ENCODE measurements at regions not wholly inside any gene's neighbourhood (a gene's known extent, or its start where the extent isn't known, plus 50 kb on each side); places are given as distances from the start of the nearest gene placed in this dataset.

DNA sequence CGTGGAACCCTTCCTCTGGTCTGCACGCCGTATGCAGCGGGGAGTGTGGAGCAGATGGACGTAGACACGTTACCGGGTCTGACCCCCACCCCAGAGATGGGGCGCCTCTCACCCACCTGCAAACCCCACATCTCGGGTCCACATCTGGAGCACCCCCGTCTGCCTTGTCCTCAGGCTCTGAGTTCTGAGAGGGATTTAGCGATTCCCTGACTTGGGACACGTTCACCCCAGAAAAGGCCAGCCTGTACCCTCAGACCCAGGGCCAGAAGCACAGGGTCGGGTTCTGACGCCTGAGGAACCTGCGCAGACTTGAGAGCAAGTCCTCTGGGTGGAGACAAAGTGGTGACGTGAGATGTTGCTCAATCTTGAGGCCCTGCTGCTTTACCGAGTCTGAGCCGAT lies 1138.5 kb downstream of the BRD1 start:
- Histone ChIP-seq H3K79me2 (ENCODE audit: control insufficient read depth, low read length) (no peaks in the 10 kb centered on the region), H4K20me1 (ENCODE audit: control insufficient read depth, insufficient read depth, low read depth, low read length) (no peaks in the 10 kb centered on the region), H3K27me3 (ENCODE audit: control insufficient read depth, low read length) (no peaks in the 10 kb centered on the region), H3F3A (ENCODE audit: control insufficient read depth, insufficient read depth) (no peaks in the 10 kb centered on the region), H3K36me3 (ENCODE audit: control insufficient read depth, low read length) (no peaks in the 10 kb centered on the region), H3K4me3 (ENCODE audit: low read length) (no peak overlapping the region), H3K4me2 (ENCODE audit: low read length) (no peak overlapping the region), H3K9me2 (replicated peaks; ENCODE audit: control insufficient read depth, low read length) (no peaks in the 10 kb centered on the region), H3K27ac (ENCODE audit: low read depth, low read length) (no peak overlapping the region), H3K4me1 (ENCODE audit: control insufficient read depth, low read length) (no peaks in the 10 kb centered on the region), H3K9me3 (ENCODE audit: control insufficient read depth, insufficient read depth, low read length) (no peaks in the 10 kb centered on the region)
- TF ChIP-seq, protein P1, sequence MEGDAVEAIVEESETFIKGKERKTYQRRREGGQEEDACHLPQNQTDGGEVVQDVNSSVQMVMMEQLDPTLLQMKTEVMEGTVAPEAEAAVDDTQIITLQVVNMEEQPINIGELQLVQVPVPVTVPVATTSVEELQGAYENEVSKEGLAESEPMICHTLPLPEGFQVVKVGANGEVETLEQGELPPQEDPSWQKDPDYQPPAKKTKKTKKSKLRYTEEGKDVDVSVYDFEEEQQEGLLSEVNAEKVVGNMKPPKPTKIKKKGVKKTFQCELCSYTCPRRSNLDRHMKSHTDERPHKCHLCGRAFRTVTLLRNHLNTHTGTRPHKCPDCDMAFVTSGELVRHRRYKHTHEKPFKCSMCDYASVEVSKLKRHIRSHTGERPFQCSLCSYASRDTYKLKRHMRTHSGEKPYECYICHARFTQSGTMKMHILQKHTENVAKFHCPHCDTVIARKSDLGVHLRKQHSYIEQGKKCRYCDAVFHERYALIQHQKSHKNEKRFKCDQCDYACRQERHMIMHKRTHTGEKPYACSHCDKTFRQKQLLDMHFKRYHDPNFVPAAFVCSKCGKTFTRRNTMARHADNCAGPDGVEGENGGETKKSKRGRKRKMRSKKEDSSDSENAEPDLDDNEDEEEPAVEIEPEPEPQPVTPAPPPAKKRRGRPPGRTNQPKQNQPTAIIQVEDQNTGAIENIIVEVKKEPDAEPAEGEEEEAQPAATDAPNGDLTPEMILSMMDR (IDR thresholded peaks at IDR 0.05; ENCODE audit: low read depth, low read length, poor library complexity, severe bottlenecking), result no peak
- TF ChIP-seq EZH2phosphoT487 (IDR thresholded peaks at IDR 0.05; ENCODE audit: borderline replicate concordance, low read length), result no peak

DNA sequence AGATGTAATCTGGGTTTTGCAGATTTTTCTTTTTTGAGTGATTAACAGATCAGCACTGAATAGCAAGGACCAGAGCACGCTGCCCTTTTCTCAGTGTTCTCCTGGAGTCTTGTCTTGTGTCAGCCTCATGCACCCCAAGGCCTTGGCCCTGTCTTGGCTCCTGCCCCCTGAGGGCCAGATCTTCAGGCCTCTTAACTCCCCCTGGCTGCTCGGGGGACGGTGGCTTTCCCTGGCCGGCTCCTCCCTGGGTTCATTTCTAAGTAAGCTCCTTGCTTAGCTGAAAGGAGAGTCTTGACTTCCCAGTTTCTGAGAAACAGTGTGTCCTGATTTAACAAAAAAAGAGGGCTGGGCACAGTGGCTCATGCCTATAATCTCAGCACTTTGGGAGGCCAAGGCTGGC lies 1139.3 kb downstream of the BRD1 start:
- no peak overlapping the region for H3K27ac ChIP-seq (ENCODE audit: low read depth, low read length)
- no peaks in the 10 kb centered on the region for H3F3A ChIP-seq (ENCODE audit: control insufficient read depth, insufficient read depth)
- no peaks in the 10 kb centered on the region for H3K4me1 ChIP-seq (ENCODE audit: control insufficient read depth, low read length)
- no peak for TF ChIP-seq EZH2phosphoT487 (IDR thresholded peaks at IDR 0.05; ENCODE audit: borderline replicate concordance, low read length)
- TF ChIP-seq, protein P1 (IDR thresholded peaks at IDR 0.05; ENCODE audit: low read depth, low read length, poor library complexity, severe bottlenecking), result no peak
- H3K36me3 ChIP-seq (ENCODE audit: control insufficient read depth, low read length), result no peaks in the 10 kb centered on the region
- H3K4me3 ChIP-seq (ENCODE audit: low read length), result no peak overlapping the region
- H3K79me2 ChIP-seq (ENCODE audit: control insufficient read depth, low read length), result no peaks in the 10 kb centered on the region
- H3K27me3 ChIP-seq (ENCODE audit: control insufficient read depth, low read length), result no peaks in the 10 kb centered on the region
- H3K9me2 ChIP-seq (replicated peaks; ENCODE audit: control insufficient read depth, low read length), result no peaks in the 10 kb centered on the region
- no peaks in the 10 kb centered on the region for H3K9me3 ChIP-seq (ENCODE audit: control insufficient read depth, insufficient read depth, low read length)
- H4K20me1 ChIP-seq (ENCODE audit: control insufficient read depth, insufficient read depth, low read depth, low read length), result no peaks in the 10 kb centered on the region
- H3K4me2 ChIP-seq (ENCODE audit: low read length), result no peak overlapping the region

DNA sequence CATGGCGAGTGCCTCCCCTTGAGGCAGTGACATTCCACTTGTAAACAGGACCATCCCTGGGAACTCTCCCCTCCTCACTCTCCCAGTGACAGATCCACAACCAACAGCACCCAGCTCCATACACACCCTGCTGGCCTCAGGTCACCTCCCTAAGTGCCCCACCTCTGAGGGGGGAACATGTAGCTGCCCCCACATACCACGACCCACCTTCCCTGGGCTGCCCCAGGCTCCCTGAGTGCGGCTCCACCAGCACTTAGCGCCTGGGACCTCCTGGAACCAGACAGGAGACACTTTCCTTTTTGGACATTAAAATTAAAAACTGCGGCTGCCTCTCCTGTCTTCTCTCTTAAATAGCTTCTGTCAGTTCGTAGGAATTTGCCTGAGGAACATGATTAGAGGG lies 1140.1 kb downstream of the BRD1 start:
- H3F3A ChIP-seq (ENCODE audit: control insufficient read depth, insufficient read depth), result no peaks in the 10 kb centered on the region
- no peaks in the 10 kb centered on the region for H3K9me2 ChIP-seq (replicated peaks; ENCODE audit: control insufficient read depth, low read length)
- H3K36me3 ChIP-seq (ENCODE audit: control insufficient read depth, low read length), result no peaks in the 10 kb centered on the region
- no peak overlapping the region for H3K27ac ChIP-seq (ENCODE audit: low read depth, low read length)
- no peak overlapping the region for H3K4me2 ChIP-seq (ENCODE audit: low read length)
- H4K20me1 ChIP-seq (ENCODE audit: control insufficient read depth, insufficient read depth, low read depth, low read length), result no peaks in the 10 kb centered on the region
- no peaks in the 10 kb centered on the region for H3K27me3 ChIP-seq (ENCODE audit: control insufficient read depth, low read length)
- H3K4me1 ChIP-seq (ENCODE audit: control insufficient read depth, low read length), result no peaks in the 10 kb centered on the region
- TF ChIP-seq EZH2phosphoT487 (IDR thresholded peaks at IDR 0.05; ENCODE audit: borderline replicate concordance, low read length), result no peak
- TF ChIP-seq, protein P1 (IDR thresholded peaks at IDR 0.05; ENCODE audit: low read depth, low read length, poor library complexity, severe bottlenecking), result no peak
- H3K9me3 ChIP-seq (ENCODE audit: control insufficient read depth, insufficient read depth, low read length), result no peaks in the 10 kb centered on the region
- H3K79me2 ChIP-seq (ENCODE audit: control insufficient read depth, low read length), result no peaks in the 10 kb centered on the region
- H3K4me3 ChIP-seq (ENCODE audit: low read length), result no peak overlapping the region
